ENCODE measurements at regions not wholly inside any gene's neighbourhood (a gene's known extent, or its start where the extent isn't known, plus 50 kb on each side); places are given as distances from the start of the nearest gene placed in this dataset.

- H3K9me3 ChIP-seq = no peaks in the 10 kb centered on the region
- no peak for TF ChIP-seq CTCF (IDR thresholded peaks at IDR 0.05)
- no peak overlapping the region for H3K27ac ChIP-seq
- H3K27me3 ChIP-seq = no peaks in the 10 kb centered on the region
- no peak overlapping the region for H3K4me3 ChIP-seq
- intact Hi-C loops (cut with DNase I) = no loop called here
- no peaks in the 10 kb centered on the region for H3K36me3 ChIP-seq
- no peak for DNase-seq (ENCODE audit: low spot score in 2 of 2)
- peaks cover 0 to 2% of the 10 kb centered on the region in 2 donors for H3K4me1 ChIP-seq
Observed at GRCh38 chr2:160742667-160743066, 249.1 kb upstream of the RBMS1 start.

GRCh38 chr2:160747501-160748170 is 254.0 kb upstream of the RBMS1 start:
- Histone ChIP-seq H3K4me3 (no peak overlapping the region), H3K27me3 (no peaks in the 10 kb centered on the region), H3K4me1 (peaks cover 0 to 11% of the 10 kb centered on the region in 2 donors), H3K36me3 (no peaks in the 10 kb centered on the region), H3K27ac (no peak overlapping the region), H3K9me3 (no peaks in the 10 kb centered on the region)
- TF ChIP-seq CTCF (IDR thresholded peaks at IDR 0.05) = no peak
- no peak for DNase-seq (ENCODE audit: low spot score in 2 of 2)
- intact Hi-C loops (cut with DNase I) = no loop called here

GRCh38 chr2:160751021-160751420 is 257.4 kb upstream of the RBMS1 start:
- no peak for DNase-seq (ENCODE audit: low spot score in 2 of 2)

GRCh38 chr2:160752475-160753330 is 259.1 kb upstream of the RBMS1 start:
- H3K27me3 ChIP-seq = no peaks in the 10 kb centered on the region
- H3K36me3 ChIP-seq = no peaks in the 10 kb centered on the region
- H3K4me1 ChIP-seq = peaks cover 0 to 9% of the 10 kb centered on the region in 2 donors
- H3K27ac ChIP-seq = no peak overlapping the region
- DNase-seq (ENCODE audit: low spot score in 2 of 2) = no peak
- intact Hi-C loops (cut with DNase I) = no loop called here
- TF ChIP-seq CTCF (IDR thresholded peaks at IDR 0.05) = no peak
- H3K4me3 ChIP-seq = no peak overlapping the region
- H3K9me3 ChIP-seq = peaks cover 0 to 16% of the 10 kb centered on the region in 2 donors

More at GRCh38 chr2:160751021-160751420, 257.4 kb upstream of the RBMS1 start:
- no peak for TF ChIP-seq CTCF (IDR thresholded peaks at IDR 0.05)
- Histone ChIP-seq H3K36me3 (no peaks in the 10 kb centered on the region), H3K9me3 (peaks cover 0 to 16% of the 10 kb centered on the region in 2 donors), H3K4me1 (peaks cover 0 to 11% of the 10 kb centered on the region in 2 donors), H3K27ac (no peak overlapping the region), H3K4me3 (no peak overlapping the region), H3K27me3 (no peaks in the 10 kb centered on the region)
- intact Hi-C loops (cut with DNase I) = no loop called here

- H3K4me1 ChIP-seq = peaks cover 0 to 5% of the 10 kb centered on the region in 2 donors
- no peak for DNase-seq (ENCODE audit: low spot score in 2 of 2)
- no peak overlapping the region for H3K27ac ChIP-seq
- H3K9me3 ChIP-seq = peaks cover 0 to 16% of the 10 kb centered on the region in 2 donors
- intact Hi-C loops (cut with DNase I) = no loop called here
- no peak for TF ChIP-seq CTCF (IDR thresholded peaks at IDR 0.05)
- H3K4me3 ChIP-seq = no peak overlapping the region
- H3K36me3 ChIP-seq = no peaks in the 10 kb centered on the region
- H3K27me3 ChIP-seq = no peaks in the 10 kb centered on the region
Observed at GRCh38 chr2:160753331-160753654, 259.7 kb upstream of the RBMS1 start.

Measured in ascending aorta (tissue), 2 donors.